HG03521 (cell line): ENCODE measurements at regions not wholly inside any gene's neighbourhood (a gene's known extent, or its start where the extent isn't known, plus 50 kb on each side); places are given as distances from the start of the nearest gene placed in this dataset.
A peak's percentile ranks its signal among the peaks of the same experiment; 100 is the strongest.
"Not testable (repeated sequence)": the region's sequence is repeated elsewhere in the genome, so short reads cannot be mapped to it uniquely, and the experiment has no call there.

ENCODE experiments used
- ATAC-seq: cut with Tn5 transposase; IDR thresholded peaks from one replicate; pipeline ENCODE4 v1.9.1; 2021; ENCODE audit warnings: mild to moderate bottlenecking, moderate library complexity; ENCODE audit not compliant: unreplicated experiment

- ATAC-seq, result no peak
Observed at GRCh38 chr18:25590456-25590855, 238.5 kb upstream of the ZNF521 start.

- no peak for ATAC-seq
Observed at GRCh38 chr18:25587545-25587944, 235.6 kb upstream of the ZNF521 start.

GRCh38 chr18:25568986-25569385, 217.0 kb upstream of the ZNF521 start:
- ATAC-seq, result no peak

- ATAC-seq, result no peak
Observed at GRCh38 chr18:25563816-25564683, 212.1 kb upstream of the ZNF521 start.

GRCh38 chr18:25563346-25563745, 211.4 kb upstream of the ZNF521 start:
- no peak for ATAC-seq

- ATAC-seq, result no peak
Observed at GRCh38 chr18:25561918-25562317, 210.0 kb upstream of the ZNF521 start.

- ATAC-seq, result no peak
Observed at GRCh38 chr18:25560369-25560768, 208.4 kb upstream of the ZNF521 start.

GRCh38 chr18:25557011-25557410, 205.0 kb upstream of the ZNF521 start:
- no peak for ATAC-seq

- ATAC-seq, result no peak
Observed at GRCh38 chr18:25553631-25554263, 201.8 kb upstream of the ZNF521 start.

- ATAC-seq, result no peak
Observed at GRCh38 chr18:25544546-25545287, 192.8 kb upstream of the ZNF521 start.

- ATAC-seq, result no peak
Observed at GRCh38 chr18:25538175-25538922, 186.4 kb upstream of the ZNF521 start.

- no peak for ATAC-seq
Observed at GRCh38 chr18:25535495-25535894, 183.5 kb upstream of the ZNF521 start.

- no peak for ATAC-seq
Observed at GRCh38 chr18:25534401-25534800, 182.4 kb upstream of the ZNF521 start.

- no peak for ATAC-seq
Observed at GRCh38 chr18:25533218-25533617, 181.3 kb upstream of the ZNF521 start.

GRCh38 chr18:25531207-25531606, 179.2 kb upstream of the ZNF521 start:
- ATAC-seq, result no peak

- not testable (repeated sequence) for ATAC-seq
Observed at GRCh38 chr18:25525789-25526188, 173.8 kb upstream of the ZNF521 start.

- peak; percentile 93 for ATAC-seq
Observed at GRCh38 chr18:25518716-25519053, 166.7 kb upstream of the ZNF521 start.

- ATAC-seq, result peak; percentile 24
Observed at GRCh38 chr18:25517881-25518715, 166.1 kb upstream of the ZNF521 start.

GRCh38 chr18:25516747-25517498, 165.0 kb upstream of the ZNF521 start:
- no peak for ATAC-seq
